Vagina (tissue), 2 donors: ENCODE measurements at regions not wholly inside any gene's neighbourhood (a gene's known extent, or its start where the extent isn't known, plus 50 kb on each side); places are given as distances from the start of the nearest gene placed in this dataset.

Experiments used
- POLR2A ChIP-seq, 2 donors: fragments of 450-650 bp; IDR thresholded peaks; one replicate each; pipeline ENCODE4 v1.6.1; 2017; ENCODE audit warnings: antibody characterized with exemption in 2 of 2, mild to moderate bottlenecking in 2 of 2, moderate library complexity in 2 of 2
- TF ChIP-seq, protein P1 (sequence below), 3 experiments: fragments of 450-650 bp in 2 of 3; fragments of 200-600 bp in 1 of 3; sonication (generic) in 1 of 3; IDR thresholded peaks; one replicate each; pipeline ENCODE4 v1.5.1; 2017 to 2019; ENCODE audit warnings: antibody characterized with exemption in 3 of 3, mild to moderate bottlenecking in 2 of 3, moderate library complexity in 2 of 3

GRCh38 chr4:125041372-125041930 is 273.3 kb upstream of the FAT4 start:
- TF ChIP-seq, protein P1, sequence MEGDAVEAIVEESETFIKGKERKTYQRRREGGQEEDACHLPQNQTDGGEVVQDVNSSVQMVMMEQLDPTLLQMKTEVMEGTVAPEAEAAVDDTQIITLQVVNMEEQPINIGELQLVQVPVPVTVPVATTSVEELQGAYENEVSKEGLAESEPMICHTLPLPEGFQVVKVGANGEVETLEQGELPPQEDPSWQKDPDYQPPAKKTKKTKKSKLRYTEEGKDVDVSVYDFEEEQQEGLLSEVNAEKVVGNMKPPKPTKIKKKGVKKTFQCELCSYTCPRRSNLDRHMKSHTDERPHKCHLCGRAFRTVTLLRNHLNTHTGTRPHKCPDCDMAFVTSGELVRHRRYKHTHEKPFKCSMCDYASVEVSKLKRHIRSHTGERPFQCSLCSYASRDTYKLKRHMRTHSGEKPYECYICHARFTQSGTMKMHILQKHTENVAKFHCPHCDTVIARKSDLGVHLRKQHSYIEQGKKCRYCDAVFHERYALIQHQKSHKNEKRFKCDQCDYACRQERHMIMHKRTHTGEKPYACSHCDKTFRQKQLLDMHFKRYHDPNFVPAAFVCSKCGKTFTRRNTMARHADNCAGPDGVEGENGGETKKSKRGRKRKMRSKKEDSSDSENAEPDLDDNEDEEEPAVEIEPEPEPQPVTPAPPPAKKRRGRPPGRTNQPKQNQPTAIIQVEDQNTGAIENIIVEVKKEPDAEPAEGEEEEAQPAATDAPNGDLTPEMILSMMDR (IDR thresholded peaks at IDR 0.05), result no peak
- no peak for TF ChIP-seq POLR2A (IDR thresholded peaks at IDR 0.05)
